ENCODE measurements at regions not wholly inside any gene's neighbourhood (a gene's known extent, or its start where the extent isn't known, plus 50 kb on each side); places are given as distances from the start of the nearest gene placed in this dataset.

DNA sequence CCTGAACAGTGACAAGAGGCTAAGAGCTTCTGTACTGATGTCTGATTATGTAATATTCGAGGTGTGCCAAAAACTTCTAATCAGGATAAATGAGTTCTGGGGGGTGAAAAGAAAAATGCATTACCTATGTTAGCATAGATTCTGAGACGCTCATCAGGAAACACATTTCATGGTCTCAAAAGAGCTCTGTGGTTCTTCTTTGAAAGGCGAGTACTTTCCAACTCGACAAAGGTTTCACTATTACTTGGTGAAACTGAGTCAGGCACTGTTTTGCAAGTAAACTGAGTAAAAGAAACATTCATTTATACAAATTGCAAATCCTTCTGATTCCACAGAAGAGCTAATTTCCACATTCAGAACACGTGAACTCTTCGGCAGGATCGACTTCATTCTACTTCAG, 523.2 kb downstream of the GATA3 start:
- TF ChIP-seq, protein P1, sequence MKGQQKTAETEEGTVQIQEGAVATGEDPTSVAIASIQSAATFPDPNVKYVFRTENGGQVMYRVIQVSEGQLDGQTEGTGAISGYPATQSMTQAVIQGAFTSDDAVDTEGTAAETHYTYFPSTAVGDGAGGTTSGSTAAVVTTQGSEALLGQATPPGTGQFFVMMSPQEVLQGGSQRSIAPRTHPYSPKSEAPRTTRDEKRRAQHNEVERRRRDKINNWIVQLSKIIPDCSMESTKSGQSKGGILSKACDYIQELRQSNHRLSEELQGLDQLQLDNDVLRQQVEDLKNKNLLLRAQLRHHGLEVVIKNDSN (IDR thresholded peaks at IDR 0.05): no peak
- TF ChIP-seq, protein P2, sequence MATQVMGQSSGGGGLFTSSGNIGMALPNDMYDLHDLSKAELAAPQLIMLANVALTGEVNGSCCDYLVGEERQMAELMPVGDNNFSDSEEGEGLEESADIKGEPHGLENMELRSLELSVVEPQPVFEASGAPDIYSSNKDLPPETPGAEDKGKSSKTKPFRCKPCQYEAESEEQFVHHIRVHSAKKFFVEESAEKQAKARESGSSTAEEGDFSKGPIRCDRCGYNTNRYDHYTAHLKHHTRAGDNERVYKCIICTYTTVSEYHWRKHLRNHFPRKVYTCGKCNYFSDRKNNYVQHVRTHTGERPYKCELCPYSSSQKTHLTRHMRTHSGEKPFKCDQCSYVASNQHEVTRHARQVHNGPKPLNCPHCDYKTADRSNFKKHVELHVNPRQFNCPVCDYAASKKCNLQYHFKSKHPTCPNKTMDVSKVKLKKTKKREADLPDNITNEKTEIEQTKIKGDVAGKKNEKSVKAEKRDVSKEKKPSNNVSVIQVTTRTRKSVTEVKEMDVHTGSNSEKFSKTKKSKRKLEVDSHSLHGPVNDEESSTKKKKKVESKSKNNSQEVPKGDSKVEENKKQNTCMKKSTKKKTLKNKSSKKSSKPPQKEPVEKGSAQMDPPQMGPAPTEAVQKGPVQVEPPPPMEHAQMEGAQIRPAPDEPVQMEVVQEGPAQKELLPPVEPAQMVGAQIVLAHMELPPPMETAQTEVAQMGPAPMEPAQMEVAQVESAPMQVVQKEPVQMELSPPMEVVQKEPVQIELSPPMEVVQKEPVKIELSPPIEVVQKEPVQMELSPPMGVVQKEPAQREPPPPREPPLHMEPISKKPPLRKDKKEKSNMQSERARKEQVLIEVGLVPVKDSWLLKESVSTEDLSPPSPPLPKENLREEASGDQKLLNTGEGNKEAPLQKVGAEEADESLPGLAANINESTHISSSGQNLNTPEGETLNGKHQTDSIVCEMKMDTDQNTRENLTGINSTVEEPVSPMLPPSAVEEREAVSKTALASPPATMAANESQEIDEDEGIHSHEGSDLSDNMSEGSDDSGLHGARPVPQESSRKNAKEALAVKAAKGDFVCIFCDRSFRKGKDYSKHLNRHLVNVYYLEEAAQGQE (IDR thresholded peaks at IDR 0.05; ENCODE audit: low read depth): no peak
- TF ChIP-seq TEAD4 (IDR thresholded peaks at IDR 0.05) (no peak), RAD21 (IDR thresholded peaks at IDR 0.05; ENCODE audit: low read depth) (no peak), YY1 (IDR thresholded peaks at IDR 0.05; ENCODE audit: low read depth) (no peak), EP300 (IDR thresholded peaks at IDR 0.05; ENCODE audit: borderline replicate concordance) (no peak), EGR1 (IDR thresholded peaks at IDR 0.05) (no peak), TAF1 (IDR thresholded peaks at IDR 0.05; ENCODE audit: low read depth) (no peak), NFIC (IDR thresholded peaks at IDR 0.05) (no peak), ZBTB7A (IDR thresholded peaks at IDR 0.05; ENCODE audit: low read depth) (no peak), CREB1 (IDR thresholded peaks at IDR 0.05; ENCODE audit: low read depth) (no peak), TCF12 (IDR thresholded peaks at IDR 0.05; ENCODE audit: low read depth) (no peak), FOXM1 (IDR thresholded peaks at IDR 0.05; ENCODE audit: borderline replicate concordance, low read depth) (no peak), CEBPB (IDR thresholded peaks at IDR 0.05) (no peak)
- TF ChIP-seq, protein P3, sequence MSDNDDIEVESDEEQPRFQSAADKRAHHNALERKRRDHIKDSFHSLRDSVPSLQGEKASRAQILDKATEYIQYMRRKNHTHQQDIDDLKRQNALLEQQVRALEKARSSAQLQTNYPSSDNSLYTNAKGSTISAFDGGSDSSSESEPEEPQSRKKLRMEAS (IDR thresholded peaks at IDR 0.05): no peak

DNA sequence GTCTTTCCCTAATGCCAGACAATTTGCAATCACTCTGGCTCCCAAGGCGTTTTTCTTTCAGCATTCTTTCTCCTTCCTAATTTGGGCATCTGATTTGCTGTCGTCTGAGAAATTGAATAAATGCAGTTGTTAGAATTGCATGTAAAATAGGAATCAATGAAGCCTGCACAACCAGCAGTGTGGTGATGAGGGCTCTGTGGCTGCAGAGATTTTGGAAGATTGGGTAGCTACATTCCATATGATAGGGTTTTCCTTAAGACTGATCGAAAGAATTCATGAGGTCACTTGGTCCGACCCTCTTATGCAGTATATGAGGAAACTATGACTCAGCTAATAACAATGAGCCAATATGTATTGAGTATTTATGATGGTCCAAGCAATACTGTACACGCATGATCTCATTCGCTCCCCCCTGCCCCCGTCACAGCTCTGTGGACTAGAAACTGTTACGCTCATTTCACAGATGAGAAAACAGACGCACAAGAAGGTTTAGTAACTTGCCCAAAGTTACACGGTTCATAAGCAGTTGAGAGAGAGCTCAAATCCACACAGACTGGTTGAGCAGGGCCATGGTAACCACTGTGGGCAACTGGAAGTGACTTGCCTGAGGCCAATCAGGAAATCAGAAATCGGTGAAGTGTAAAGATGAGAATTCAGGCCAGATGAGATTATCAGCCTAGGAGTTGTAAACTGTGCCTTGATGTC, 527.2 kb downstream of the GATA3 start:
- no peak for TF ChIP-seq FOXM1 (IDR thresholded peaks at IDR 0.05; ENCODE audit: borderline replicate concordance, low read depth)
- no peak for TF ChIP-seq NFIC (IDR thresholded peaks at IDR 0.05)
- TF ChIP-seq TEAD4 (IDR thresholded peaks at IDR 0.05): no peak
- TF ChIP-seq ZBTB7A (IDR thresholded peaks at IDR 0.05; ENCODE audit: low read depth): no peak
- no peak for TF ChIP-seq YY1 (IDR thresholded peaks at IDR 0.05; ENCODE audit: low read depth)
- no peak for TF ChIP-seq EGR1 (IDR thresholded peaks at IDR 0.05)
- TF ChIP-seq, protein P3 (IDR thresholded peaks at IDR 0.05): no peak

DNA sequence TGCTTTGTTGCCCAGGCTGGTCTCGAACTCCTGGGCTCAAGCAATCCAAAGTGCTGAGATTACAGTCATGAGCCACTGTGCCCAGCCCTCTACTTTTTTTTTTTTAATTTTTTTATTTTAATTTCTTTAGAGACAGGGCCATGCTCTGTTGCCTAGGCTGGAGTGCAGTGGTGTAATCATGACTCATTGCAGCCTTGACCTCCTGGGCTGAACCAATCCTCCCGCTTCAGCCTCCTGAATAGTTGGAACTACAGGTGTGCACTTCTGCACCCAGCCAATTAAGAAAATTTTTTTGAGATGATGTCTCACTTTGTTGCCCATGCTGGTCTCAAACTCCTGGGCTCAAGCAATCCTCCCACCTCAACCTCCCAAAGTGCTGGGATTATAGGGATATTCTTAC, 528.6 kb downstream of the GATA3 start:
- no peak for TF ChIP-seq TEAD4 (IDR thresholded peaks at IDR 0.05)
- TF ChIP-seq NFIC (IDR thresholded peaks at IDR 0.05): no peak
- TF ChIP-seq ZBTB7A (IDR thresholded peaks at IDR 0.05; ENCODE audit: low read depth): no peak
- no peak for TF ChIP-seq YY1 (IDR thresholded peaks at IDR 0.05; ENCODE audit: low read depth)
- TF ChIP-seq TAF1 (IDR thresholded peaks at IDR 0.05; ENCODE audit: low read depth): no peak
- TF ChIP-seq CREB1 (IDR thresholded peaks at IDR 0.05; ENCODE audit: low read depth): no peak
- TF ChIP-seq, protein P3 (IDR thresholded peaks at IDR 0.05): no peak

DNA sequence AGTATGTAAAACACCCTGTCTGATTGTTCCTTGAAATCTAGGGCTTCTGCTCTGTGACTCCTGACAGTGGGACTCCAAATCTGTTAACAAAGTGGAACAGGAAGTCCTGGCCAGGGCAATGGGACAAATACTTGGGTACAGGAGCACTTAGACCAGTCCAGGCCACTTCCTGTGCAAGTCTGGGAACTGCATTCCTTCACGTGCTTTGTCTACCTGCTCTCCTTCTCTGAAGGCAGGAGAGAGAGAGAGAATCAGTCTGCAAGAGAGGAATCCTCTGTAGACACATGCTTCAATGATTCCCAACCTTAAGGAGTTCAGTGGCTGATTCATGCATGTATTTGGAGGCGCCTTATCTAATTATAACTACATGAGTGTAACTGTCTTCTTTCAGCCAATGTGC, 530.2 kb downstream of the GATA3 start:
- no peak for TF ChIP-seq CEBPB (IDR thresholded peaks at IDR 0.05)
- no peak for TF ChIP-seq ZBTB7A (IDR thresholded peaks at IDR 0.05; ENCODE audit: low read depth)
- no peak for TF ChIP-seq TAF1 (IDR thresholded peaks at IDR 0.05; ENCODE audit: low read depth)

DNA sequence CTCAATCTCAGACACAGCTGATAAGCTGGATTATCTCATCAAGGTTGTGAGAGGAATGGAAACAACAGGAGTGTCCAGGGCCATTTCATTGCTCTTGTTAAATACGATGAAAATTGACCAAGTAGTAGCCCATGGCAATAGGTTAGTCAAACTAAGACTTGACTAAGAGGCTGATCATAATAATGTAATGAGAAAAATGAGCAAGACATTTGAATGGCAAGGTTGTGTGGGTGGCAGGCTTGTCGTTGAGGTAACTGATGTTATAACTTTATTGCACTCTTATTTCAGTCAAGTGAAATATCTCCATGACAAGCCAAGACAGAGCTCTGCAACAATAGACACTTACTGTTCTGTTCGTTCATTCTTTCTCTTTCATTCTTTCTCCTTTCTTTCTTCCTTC, 532.0 kb downstream of the GATA3 start:
- TF ChIP-seq CREB1 (IDR thresholded peaks at IDR 0.05; ENCODE audit: low read depth): no peak
- no peak for TF ChIP-seq YY1 (IDR thresholded peaks at IDR 0.05; ENCODE audit: low read depth)
- no peak for TF ChIP-seq NFIC (IDR thresholded peaks at IDR 0.05)
- TF ChIP-seq TAF1 (IDR thresholded peaks at IDR 0.05; ENCODE audit: low read depth): no peak
- TF ChIP-seq, protein P2 (IDR thresholded peaks at IDR 0.05; ENCODE audit: low read depth): no peak
- TF ChIP-seq EGR1 (IDR thresholded peaks at IDR 0.05): no peak
- TF ChIP-seq, protein P1 (IDR thresholded peaks at IDR 0.05): no peak
- no peak for TF ChIP-seq EP300 (IDR thresholded peaks at IDR 0.05; ENCODE audit: borderline replicate concordance)
- no peak for TF ChIP-seq CEBPB (IDR thresholded peaks at IDR 0.05)
- TF ChIP-seq, protein P3 (IDR thresholded peaks at IDR 0.05): no peak
- no peak for TF ChIP-seq ZBTB7A (IDR thresholded peaks at IDR 0.05; ENCODE audit: low read depth)
- TF ChIP-seq TCF12 (IDR thresholded peaks at IDR 0.05; ENCODE audit: low read depth): no peak
- TF ChIP-seq RAD21 (IDR thresholded peaks at IDR 0.05; ENCODE audit: low read depth): no peak
- no peak for TF ChIP-seq FOXM1 (IDR thresholded peaks at IDR 0.05; ENCODE audit: borderline replicate concordance, low read depth)
- TF ChIP-seq TEAD4 (IDR thresholded peaks at IDR 0.05): no peak
